ENCODE measurements at regions not wholly inside any gene's neighbourhood (a gene's known extent, or its start where the extent isn't known, plus 50 kb on each side); places are given as distances from the start of the nearest gene placed in this dataset.
"Not testable (repeated sequence)": the region's sequence is repeated elsewhere in the genome, so short reads cannot be mapped to it uniquely, and the experiment has no call there.

- no peak for DNase-seq (ENCODE audit: low spot score)
- in situ Hi-C loops (cut with HindIII; ENCODE audit: low sequenced_read_pairs) = no loop called here
Measured at GRCh38 chr7:155375337-155376277, 77.9 kb downstream of the INSIG1 start.

GRCh38 chr7:155377071-155377837 lies 79.6 kb downstream of the INSIG1 start:
- DNase-seq (ENCODE audit: low spot score) = no peak
- in situ Hi-C loops (cut with HindIII; ENCODE audit: low sequenced_read_pairs) = no loop called here

- DNase-seq (ENCODE audit: low spot score) = no peak
- in situ Hi-C loops (cut with HindIII; ENCODE audit: low sequenced_read_pairs) = no loop called here
Measured at GRCh38 chr7:155377838-155378579, 79.9 kb upstream of the EN2 start.

- in situ Hi-C loops (cut with HindIII; ENCODE audit: low sequenced_read_pairs) = no loop called here
Measured at GRCh38 chr7:155378580-155378934, 79.4 kb upstream of the EN2 start.

GRCh38 chr7:155378959-155379871 lies 78.7 kb upstream of the EN2 start:
- in situ Hi-C loops (cut with HindIII; ENCODE audit: low sequenced_read_pairs) = no loop called here
- DNase-seq (ENCODE audit: low spot score) = no peak

More at GRCh38 chr7:155378580-155378934, 79.4 kb upstream of the EN2 start:
- DNase-seq (ENCODE audit: low spot score) = no peak

- DNase-seq (ENCODE audit: low spot score) = peak; percentile 91
Measured at GRCh38 chr7:155380221-155380861, 77.6 kb upstream of the EN2 start.

GRCh38 chr7:155380976-155381851 lies 76.7 kb upstream of the EN2 start:
- peak; percentile 38 for DNase-seq (ENCODE audit: low spot score)
- in situ Hi-C loops (cut with HindIII; ENCODE audit: low sequenced_read_pairs) = no loop called here

More at GRCh38 chr7:155380221-155380861, 77.6 kb upstream of the EN2 start:
- in situ Hi-C loops (cut with HindIII; ENCODE audit: low sequenced_read_pairs) = no loop called here

GRCh38 chr7:155381852-155382801 lies 75.8 kb upstream of the EN2 start:
- DNase-seq (ENCODE audit: low spot score) = peak; percentile 50
- in situ Hi-C loops (cut with HindIII; ENCODE audit: low sequenced_read_pairs) = no loop called here

- no peak for DNase-seq (ENCODE audit: low spot score)
- in situ Hi-C loops (cut with HindIII; ENCODE audit: low sequenced_read_pairs) = no loop called here
Measured at GRCh38 chr7:155382802-155383171, 75.1 kb upstream of the EN2 start.

GRCh38 chr7:155383756-155384491 lies 74.0 kb upstream of the EN2 start:
- in situ Hi-C loops (cut with HindIII; ENCODE audit: low sequenced_read_pairs) = no loop called here

GRCh38 chr7:155384751-155385150 lies 73.2 kb upstream of the EN2 start:
- in situ Hi-C loops (cut with HindIII; ENCODE audit: low sequenced_read_pairs) = no loop called here
- no peak for DNase-seq (ENCODE audit: low spot score)

More at GRCh38 chr7:155383756-155384491, 74.0 kb upstream of the EN2 start:
- no peak for DNase-seq (ENCODE audit: low spot score)

- in situ Hi-C loops (cut with HindIII; ENCODE audit: low sequenced_read_pairs) = not testable (repeated sequence)
Measured at GRCh38 chr7:155385182-155385581, 72.7 kb upstream of the EN2 start.

GRCh38 chr7:155386608-155387007 lies 71.3 kb upstream of the EN2 start:
- in situ Hi-C loops (cut with HindIII; ENCODE audit: low sequenced_read_pairs) = no loop called here
- no peak for DNase-seq (ENCODE audit: low spot score)

More at GRCh38 chr7:155385182-155385581, 72.7 kb upstream of the EN2 start:
- not testable (repeated sequence) for DNase-seq (ENCODE audit: low spot score)

- in situ Hi-C loops (cut with HindIII; ENCODE audit: low sequenced_read_pairs) = no loop called here
Measured at GRCh38 chr7:155387066-155387620, 70.8 kb upstream of the EN2 start.

GRCh38 chr7:155388561-155388960 lies 69.4 kb upstream of the EN2 start:
- no peak for DNase-seq (ENCODE audit: low spot score)

More at GRCh38 chr7:155387066-155387620, 70.8 kb upstream of the EN2 start:
- DNase-seq (ENCODE audit: low spot score) = no peak

More at GRCh38 chr7:155388561-155388960, 69.4 kb upstream of the EN2 start:
- in situ Hi-C loops (cut with HindIII; ENCODE audit: low sequenced_read_pairs) = no loop called here

Measured in G401 (cell line).